AG08395 (cell line): ENCODE measurements at regions not wholly inside any gene's neighbourhood (a gene's known extent, or its start where the extent isn't known, plus 50 kb on each side); places are given as distances from the start of the nearest gene placed in this dataset.

ENCODE experiments used
- DNase-seq: peaks from one replicate; pipeline ENCODE4 v3.0.0; 2012; ENCODE audit warnings: mixed read lengths, low spot score

DNA sequence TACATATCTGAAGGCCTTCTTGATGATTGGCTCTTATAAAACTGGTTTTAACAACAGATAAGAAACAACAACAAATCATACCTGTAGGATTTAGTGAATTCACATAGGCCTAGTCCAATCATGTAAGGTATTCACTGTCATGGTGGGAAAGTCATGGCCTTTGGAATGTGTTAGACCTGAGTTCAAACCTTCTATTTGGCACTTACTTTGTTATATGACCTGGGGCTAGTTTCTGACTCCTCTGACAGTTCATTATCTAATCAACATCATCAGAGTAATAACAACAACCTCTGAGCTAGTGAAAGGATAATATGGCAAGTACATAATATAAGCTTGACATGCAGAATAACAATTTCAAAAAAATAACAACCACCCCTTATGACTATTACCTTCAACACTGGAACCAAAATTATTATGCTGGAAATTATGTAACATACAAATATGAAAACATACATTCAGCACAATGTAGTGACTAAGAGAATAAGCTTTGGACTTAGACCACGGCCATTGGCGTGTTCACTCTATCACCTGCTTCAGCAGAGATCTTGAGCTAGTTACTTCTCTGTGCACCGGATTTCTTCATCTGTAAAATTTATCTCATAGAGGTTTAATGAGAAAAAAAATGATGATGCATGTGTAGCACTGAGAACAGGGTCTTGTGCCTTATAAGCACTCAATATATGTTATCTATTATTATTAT is 597.6 kb downstream of the LMO4 start:
- no peak for DNase-seq

DNA sequence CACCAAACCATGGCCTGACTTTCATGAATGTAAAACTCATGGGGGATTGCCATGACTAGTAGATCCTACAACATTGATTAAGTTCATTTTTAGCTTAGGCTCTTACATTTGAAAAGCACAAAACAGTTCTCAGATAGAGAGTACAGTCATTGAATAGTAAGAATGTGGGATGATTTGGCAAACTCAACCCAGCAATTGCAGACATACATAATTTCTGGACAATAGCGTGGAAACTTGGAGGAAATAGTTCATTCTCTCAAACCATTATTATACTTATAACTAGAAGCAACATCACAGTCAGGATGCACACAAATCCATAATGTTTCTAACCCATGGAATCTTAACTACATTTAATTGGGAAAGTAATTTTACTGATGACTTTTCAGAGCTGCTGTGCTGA is 598.2 kb downstream of the LMO4 start:
- no peak for DNase-seq

DNA sequence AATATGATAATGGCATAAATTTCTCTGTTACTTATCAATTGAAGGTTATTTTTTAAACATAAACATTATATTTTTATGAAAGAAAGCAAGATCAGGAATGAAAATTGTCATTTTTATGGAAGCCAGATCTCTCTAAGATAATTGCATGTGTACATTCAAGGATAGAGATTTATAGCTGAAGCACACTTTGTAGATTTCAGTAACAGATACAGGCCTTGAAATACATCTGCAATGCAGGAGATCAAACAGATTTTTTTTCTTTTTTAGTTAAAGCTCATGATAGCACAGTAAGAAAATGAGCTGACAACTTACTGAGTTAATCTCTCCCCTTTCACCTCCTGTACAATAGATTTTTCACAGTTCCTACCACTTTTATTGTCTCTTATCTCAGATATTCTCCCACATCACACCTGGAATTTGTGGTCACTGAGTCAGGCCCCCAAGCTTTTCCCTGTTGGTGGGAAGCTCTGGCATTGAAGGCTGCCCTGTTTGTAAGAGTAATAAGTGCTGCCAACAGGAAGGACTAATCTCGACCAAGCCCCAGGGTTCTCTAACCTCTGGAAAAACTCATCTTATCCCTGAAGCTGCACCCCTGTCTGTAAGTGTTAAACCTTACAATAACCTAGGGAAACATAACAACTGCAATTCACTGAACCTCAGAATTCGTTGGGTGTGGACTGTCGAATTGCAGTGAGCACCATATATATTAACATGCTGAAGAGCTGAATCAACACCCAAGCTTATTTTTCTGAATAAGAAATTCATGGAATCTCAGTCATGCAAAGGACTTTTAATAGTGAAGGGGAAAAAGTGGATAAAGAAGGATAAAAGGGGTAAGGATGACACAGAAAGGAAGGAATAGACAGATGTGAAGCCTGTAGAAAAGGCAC is 599.0 kb downstream of the LMO4 start:
- no peak for DNase-seq

- no peak for DNase-seq
Observed at GRCh38 chr1:87928623-87929022, 599.9 kb downstream of the LMO4 start.

- DNase-seq = no peak
Observed at GRCh38 chr1:87929906-87930305, 601.2 kb downstream of the LMO4 start.

- no peak for DNase-seq
Observed at GRCh38 chr1:87930796-87931195, 602.1 kb downstream of the LMO4 start.

DNA sequence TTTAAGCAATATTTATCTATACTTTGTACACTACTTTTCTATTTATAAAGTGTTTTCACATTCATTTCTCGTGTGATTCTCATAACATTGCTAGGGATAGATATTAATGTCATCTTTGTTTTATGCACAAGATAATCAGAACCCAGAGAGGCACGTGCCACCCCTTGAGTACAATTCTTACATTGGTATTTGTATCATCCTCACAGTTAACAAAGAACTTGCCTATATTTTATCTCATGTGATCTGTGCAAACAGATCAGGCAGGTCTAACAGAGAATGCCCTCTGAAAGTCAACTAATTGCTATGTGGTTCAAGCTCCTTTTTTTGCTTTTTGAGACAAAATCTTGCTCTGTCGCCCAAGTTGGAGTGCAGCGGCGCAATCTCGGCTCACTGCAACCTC is 604.5 kb downstream of the LMO4 start:
- no peak for DNase-seq

GRCh38 chr1:87935130-87935529 is 606.5 kb downstream of the LMO4 start:
- no peak for DNase-seq

GRCh38 chr1:87937831-87938395 is 609.2 kb downstream of the LMO4 start:
- DNase-seq = no peak

DNA sequence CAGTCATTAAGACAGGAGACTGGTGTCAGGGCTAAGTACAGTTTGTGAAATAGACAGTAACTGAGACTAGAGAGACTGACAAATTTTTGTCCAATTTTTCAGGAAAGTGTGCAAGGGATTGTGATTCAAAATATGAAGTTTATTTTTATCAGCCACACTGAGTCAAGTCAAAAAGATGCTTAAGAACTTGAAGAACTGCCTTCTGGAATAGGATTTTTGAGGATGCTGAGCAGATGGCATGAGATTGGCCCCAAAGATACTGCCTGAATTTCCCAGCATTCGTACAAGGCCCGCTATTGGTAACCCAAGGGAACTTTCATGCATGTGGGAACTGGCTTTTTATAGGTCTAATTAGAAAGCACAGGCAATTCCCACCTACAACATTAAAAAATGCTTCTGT is 610.0 kb downstream of the LMO4 start:
- no peak for DNase-seq

DNA sequence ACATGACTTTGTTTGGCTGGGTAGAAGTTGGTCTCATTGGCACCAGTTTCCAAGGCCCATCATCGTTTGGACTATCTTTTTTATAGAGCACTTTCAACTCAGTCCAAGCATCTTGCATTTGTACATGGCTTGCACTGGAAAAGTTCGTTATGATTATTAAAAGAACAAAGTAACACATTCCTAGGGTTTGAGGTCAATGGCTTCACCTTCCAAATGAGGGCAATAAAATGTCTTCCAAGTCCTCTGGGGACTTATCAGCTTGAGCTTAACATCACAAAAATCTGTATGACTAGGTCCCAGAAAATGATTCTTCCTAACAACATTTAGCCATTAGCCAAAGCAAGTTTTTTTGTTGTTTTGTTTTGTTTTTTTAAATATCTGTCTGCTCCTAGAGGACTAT is 610.8 kb downstream of the LMO4 start:
- peak; percentile 33 for DNase-seq

GRCh38 chr1:87940421-87940820 is 611.7 kb downstream of the LMO4 start:
- DNase-seq = no peak

- DNase-seq = no peak
Observed at GRCh38 chr1:87941337-87941946, 612.8 kb downstream of the LMO4 start.

DNA sequence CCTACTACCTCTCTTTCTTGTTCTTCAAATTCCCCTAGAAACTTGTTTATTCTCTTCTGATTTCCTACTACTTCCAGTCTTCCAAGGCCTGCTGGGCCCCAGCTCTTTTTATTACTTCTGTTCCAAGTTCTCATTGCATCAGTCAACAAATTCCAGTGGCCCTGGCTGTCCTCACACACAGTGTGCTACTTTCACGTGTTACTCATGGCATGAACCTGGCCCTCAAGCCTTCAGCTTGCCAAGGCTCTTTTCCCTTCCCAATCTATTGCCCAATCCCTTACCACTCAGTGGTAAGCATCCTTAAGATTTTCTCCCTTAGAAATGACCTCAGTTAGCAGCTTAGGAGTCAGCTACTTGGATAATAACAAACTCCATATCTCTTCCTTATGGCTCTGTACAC is 613.5 kb downstream of the LMO4 start:
- peak; percentile 58 for DNase-seq

GRCh38 chr1:87949711-87950110 is 621.0 kb downstream of the LMO4 start:
- DNase-seq = no peak

DNA sequence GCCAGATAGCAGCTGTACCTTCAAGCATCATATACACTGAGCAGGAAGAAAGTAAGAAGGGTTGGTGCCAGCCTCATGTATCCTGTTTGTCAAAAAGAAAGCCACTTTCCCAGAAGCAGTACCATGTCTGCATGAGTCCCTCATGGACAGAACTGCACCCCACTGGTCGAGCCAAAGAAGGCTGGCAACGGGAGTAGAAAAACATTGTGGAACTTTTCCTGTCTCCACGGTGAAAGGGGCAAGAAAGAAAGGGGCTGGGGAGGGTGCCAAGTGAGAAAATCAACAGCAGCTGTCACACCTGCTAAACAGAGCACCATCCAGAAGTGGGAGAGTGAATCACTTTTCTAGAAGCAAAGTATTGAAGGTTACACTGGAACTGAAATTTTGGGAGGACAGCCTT is 621.7 kb downstream of the LMO4 start:
- no peak for DNase-seq

- no peak for DNase-seq
Observed at GRCh38 chr1:87951409-87951808, 622.7 kb downstream of the LMO4 start.

DNA sequence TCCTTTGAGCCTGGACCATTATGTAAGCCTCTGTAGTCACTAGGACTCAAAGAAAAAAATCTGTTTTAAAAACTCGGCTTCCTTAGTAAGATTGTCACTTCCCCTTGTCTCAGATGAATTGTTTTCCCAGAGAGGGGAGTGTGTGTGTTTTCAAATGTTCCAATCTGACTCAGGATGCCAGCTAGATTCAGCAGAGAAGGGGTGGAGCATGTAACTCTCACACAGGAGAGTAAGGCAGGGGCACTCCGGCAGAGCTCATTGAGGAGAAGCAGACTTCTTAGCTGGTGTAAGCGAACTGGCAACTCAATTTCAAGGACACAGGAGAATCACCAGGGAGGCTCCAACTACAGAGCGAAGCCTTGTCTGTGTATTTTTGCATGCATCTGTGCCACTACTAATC is 623.2 kb downstream of the LMO4 start:
- DNase-seq = peak; percentile 14

DNA sequence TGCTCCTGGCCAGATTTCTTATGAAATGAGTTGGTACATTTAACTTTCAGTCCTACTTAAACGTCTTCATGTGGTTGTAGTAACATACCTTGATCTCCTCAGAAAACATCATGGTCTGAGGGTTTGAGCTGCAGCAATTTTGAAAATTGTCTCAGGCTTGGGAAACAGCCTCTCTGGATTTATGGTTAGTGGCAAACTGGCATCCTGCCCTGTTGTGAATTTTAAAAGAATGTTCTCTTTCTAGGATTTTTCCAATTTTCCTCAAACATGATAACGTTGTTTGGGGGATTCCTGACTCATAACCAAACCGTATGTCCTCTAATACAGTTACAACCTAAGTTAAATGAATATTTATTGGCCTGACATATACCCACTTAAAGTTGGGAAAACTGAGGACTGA is 624.4 kb downstream of the LMO4 start:
- DNase-seq = no peak

GRCh38 chr1:87953732-87954344 is 625.2 kb downstream of the LMO4 start:
- DNase-seq = peak; percentile 59

- no peak for DNase-seq
Observed at GRCh38 chr1:87955038-87955437, 626.4 kb downstream of the LMO4 start.

DNA sequence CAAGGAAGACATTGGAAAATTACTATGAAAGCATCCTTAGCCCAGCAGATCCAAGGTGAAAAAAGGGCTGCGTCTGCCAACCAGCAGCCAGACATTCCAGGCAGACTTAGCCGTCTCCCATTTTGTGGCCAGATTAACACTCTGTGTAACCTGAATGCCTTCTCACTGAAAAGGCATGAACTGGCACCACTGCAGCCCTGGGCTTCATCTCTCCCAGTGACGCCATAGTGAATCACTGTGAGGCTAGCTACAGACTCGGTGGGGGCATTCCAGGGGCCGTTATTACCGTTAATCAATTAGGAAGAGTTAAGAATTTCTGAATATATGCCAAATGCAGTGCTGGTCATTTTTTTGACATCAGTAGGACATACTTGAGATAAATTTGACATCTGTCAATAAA is 627.4 kb downstream of the LMO4 start:
- peak; percentile 92 for DNase-seq
